ENCODE measurements at regions not wholly inside any gene's neighbourhood (a gene's known extent, or its start where the extent isn't known, plus 50 kb on each side); places are given as distances from the start of the nearest gene placed in this dataset.

DNA sequence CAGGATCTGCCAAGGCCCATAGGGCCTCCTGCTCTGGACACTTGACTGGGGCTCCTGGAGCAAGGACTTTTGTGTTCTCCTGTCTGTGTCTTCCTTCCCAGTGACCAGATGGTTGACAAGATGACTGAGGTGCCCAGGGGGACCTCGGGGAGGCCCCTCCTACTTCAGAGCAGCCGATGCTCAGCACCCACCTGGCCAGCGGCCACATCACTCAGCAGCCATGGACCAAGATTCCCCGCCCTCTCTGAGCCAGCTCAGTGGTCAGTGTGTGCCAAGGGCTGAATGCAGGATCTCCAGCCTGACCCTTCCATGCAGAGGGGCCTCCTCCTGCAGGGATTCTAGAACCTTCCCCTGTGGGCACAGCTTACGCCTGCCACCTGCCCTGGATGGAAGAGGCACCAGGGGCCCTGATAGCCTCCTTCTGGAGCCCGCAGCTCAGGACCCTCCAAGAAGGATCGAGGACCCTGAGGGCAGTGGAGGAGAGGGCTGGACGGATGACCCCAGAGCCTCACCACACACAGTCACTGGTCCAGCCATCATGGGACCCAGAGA, 87.4 kb upstream of the GPC1 start:
- no peak for DNase-seq

DNA sequence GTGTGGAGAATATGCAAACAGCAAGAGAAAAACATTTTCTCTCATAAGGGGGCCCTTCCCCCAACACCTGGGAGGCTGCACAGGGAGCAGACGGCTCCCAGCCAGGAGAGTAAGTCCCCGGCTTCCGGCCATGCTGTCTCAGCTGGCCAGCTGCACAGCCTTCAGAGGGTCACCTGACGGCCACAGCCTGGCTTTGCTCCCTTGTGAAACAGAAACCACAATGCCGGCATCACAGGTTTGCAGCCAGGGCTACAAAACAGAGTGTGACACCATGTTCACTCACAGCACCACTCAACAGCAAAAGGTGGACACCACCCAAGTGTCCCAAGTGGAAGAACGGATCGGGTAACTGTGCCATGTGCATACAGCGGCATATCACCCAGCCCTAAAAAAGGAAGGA, 86.9 kb upstream of the GPC1 start:
- no peak for DNase-seq

- no peak for DNase-seq
Observed at GRCh38 chr2:240349133-240350005, 86.1 kb upstream of the GPC1 start.

GRCh38 chr2:240350006-240350355, 85.5 kb upstream of the GPC1 start:
- DNase-seq = no peak

DNA sequence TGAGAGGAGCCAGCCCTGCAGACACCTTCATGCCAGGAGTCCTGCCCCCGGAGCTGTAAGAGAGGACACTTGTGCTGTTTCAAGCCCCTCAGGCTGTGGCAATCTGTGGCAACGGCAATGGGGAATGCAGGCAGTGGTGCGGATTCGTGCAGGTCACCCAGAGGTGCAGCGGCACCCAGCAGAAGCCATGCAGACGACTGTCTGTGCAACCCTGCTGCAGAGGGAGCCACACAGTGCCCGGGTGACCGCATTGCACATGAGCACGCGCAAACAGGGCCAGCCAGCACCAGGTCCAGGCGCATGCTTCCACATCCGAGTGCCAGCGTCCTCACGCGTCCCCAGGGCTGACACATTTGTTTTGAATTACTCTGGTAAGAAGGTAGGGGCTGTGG, 84.8 kb upstream of the GPC1 start:
- DNase-seq = no peak

DNA sequence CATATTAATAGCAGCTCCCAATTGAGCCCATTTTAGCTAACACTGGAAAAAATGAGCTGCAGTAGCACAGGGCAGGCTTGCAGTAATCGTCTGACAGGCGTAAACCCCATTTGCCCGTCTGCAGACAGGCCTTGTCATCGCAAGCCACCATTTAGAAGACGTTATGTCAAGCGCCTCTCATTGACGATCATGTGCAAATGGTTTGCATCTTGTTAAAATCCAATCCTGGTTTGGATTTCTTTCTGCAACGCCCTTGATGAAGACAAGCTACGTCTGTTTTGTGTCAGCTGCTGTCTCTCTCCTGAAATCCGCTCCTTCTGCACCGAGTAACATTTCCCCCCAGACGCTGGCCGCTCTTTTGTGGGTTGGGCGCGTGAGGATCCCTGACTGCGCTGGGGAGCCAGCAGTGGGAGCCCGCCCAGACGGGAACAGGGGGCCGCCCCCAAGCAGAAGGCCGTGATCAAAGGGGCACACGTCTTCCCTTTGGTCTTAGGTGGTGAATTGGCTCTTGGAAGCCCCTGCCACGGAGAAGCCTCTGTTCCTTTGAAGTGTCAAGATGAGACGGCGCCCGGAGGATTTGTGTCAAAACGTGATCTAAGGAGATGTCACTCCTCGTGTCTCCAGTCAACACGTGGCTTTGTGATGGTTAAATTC, 84.2 kb upstream of the GPC1 start:
- no peak for DNase-seq

- peak in 1 of 3 experiments; percentile 78 for DNase-seq
Observed at GRCh38 chr2:240351826-240352426, 83.5 kb upstream of the GPC1 start.

GRCh38 chr2:240353086-240353798, 82.2 kb upstream of the GPC1 start:
- DNase-seq = no peak

DNA sequence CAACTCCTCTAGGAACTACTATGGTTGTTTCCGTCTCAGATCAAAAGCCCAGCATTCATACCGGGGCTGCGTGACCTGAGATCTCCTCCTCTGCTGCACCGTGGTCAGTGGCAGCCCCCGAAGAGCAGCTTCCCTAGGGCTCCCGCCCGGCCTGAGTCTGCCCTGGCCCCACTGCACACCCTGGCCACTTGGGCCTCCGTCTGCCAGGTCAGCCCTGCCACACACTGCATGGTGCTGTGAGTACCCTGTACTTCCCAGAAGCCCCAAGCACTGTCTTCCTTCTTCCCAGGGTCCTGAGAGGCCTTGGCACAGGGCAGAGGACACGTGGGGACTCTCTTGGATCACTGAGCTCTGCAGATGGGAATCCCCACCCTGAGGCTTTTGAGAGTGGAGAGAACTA, 81.5 kb upstream of the GPC1 start:
- no peak for DNase-seq

DNA sequence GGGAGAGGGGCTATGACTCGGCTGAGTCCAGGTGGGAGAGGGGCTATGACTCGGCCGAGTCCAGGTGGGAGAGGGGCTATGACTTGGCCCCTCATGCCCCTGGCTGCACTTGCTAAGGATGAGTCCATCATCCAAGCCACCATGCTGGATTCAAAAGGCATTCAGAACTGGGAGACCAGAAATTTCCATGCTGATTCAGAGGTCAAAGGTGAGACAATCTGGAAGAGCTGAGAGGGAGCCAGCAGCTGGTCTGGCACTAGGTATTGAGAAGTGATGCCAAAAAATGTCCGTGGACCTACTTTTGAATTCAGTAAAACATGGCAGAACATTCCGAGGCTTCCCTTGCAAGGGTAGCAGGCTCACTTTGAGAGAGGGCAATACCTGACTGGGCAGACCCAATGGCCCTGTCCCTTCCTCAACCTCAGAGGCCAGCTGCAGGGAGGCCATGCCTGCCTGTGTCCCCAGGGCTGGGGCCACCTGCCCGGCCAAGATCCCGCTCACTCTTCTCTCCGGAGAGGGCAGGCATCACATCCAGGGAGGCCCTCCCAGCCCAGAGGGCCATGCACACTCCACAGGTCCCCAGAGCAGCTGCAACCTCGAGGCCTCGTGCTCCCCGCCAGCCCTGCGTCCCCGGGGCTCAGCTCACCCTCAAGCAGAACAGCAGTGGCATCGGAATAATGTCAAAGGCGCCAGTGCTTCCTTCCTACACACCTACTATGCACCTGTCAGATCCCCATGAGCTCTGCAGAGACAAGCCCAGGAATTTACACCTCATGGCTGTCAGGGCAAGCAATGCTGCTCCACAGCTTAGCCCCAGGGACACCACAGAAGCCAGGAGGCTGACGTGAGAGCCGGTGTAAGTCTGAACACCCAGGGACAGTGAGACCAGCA, 80.2 kb upstream of the GPC1 start:
- DNase-seq = no peak

DNA sequence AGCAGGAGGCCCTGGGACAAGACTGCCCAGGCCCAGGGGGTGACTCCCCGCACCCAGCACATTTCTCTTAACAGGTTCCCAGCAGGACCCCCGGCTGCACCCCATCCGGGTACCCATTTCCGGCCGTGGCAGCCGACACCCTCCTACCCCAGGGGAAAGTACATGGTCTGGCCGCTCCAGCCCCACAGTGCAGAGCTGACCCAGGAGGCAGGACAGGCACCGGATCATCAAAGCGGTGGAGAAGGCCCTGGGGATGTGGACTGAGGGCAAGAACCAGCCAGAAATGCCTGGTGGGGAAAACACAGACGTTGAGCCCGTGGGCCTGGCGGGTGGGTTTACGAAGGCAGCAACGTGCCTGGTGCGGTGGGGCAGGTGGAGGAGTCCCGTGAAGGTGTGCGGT, 79.5 kb upstream of the GPC1 start:
- no peak for DNase-seq

DNA sequence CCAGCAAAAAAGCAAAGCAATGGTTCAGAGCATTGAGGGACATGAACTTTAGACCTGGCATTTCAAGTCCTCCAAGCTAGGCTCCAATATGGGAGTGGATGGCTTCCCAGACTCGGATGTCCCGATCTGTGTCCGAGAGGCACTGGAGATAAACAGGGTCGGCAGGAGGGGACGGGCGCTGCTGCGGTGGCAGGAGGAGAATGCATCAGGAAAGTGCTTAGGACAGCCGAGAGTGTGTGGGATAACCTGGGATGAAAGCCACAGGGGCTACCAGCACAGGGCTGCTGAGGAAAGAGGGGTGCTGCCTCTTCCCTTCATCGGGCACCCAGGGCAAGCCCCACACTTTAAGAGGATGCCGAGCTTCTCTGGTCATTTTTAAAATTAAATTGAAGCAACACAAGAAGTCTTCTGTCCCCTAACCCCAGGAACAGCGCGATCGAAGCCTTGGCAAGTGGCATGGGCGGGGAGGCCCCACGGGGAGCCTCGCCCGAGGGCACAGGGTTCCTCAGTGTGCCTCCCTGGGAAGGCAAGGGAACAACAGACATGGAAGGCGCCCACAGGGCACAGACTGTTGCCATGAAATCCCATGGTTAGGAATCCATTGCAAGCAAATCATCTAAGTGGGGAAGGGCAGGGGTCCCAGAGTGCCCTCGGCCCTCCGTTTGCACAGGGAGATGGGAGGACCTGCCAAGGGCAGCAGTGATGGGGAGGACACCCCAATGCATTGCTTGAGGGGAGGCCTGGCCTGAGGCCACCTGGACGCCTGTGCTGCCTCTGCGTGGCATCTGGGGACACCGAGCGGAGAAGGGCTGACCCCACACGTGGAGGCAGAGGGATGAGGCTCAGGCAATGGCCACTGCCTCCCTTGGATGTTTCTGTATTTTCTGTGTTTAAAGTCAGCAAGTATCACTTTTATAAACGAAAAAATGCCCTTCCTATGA, 78.5 kb upstream of the GPC1 start:
- DNase-seq = no peak

DNA sequence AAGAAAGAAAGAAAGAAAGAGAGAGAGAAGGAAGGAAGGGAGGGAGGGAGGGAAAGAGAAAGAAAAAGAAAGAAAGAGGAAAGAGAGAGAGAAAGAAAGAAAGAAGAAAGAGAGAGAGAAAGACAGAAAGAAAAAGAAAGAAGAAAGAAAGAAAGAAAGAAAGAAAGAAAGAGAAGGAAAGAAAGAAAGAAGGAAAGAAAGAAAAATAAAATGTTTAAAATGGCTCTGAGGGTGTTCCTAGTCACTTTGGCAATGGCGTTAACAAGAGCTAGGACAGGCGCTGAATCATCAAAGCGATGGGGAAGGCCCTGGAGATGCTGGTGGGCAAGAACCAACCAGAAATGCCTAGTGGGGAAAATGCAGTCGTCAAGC, 77.8 kb upstream of the GPC1 start:
- DNase-seq = no peak

- DNase-seq = no peak
Observed at GRCh38 chr2:240358080-240358479, 77.4 kb upstream of the GPC1 start.

GRCh38 chr2:240358821-240359397, 76.6 kb upstream of the GPC1 start:
- no peak for DNase-seq

DNA sequence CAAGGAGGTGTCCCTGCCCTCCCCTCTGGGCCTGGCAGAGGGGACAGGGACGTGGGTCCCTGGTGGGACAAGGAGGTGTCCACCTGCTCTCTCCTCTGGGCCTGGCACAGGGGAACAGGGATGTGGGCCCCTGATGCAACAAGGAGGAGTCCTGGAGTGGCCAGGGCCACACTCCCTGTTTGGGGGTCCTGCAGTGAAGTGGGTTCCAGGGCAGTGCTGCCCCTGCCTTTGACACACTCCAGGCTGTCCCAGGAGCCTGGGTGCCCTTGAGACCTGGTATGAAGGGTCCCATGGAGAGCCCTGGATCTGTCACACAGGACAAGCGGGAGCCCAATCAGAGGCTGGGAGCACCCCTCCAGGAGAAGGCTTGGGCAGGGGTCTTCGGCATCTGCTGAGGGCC, 75.8 kb upstream of the GPC1 start:
- DNase-seq = no peak

DNA sequence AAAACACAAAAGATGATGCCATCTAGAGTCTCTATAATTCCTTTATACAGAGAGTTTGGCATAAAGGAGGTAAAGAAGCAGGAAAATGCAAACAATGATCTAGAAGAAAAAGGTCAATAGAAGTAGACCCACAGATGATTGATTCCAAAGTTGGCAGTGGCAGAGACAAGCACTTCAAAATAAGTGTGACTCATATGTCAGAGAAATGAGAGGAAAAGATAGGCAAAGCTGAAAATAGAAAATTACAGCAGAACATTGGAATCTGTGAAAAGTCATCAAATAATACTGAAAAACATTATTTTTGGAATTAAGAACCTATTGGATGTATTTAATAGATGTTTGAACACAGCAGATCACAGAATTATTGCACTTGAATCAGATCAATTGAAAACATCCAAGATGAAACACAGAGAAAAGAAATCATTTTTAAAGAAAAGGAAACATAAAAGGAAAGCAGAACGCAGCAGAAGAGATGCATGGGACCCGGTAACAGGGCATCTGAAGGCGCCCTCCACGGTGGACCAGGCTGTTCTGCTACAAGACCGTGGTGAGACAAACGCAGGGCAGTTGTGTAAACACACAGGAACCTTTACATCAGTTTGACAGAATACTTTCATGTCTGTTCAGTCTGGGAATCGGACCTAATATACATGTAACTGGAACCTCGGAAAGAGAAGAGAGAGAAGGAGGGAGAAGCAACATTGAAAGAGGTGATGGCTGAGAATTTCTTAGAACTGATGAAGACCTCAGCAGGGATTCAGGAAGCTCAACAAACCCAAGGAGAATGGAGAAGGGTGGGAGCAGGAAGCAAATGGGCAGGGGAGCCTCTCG, 74.6 kb upstream of the GPC1 start:
- DNase-seq = no peak

DNA sequence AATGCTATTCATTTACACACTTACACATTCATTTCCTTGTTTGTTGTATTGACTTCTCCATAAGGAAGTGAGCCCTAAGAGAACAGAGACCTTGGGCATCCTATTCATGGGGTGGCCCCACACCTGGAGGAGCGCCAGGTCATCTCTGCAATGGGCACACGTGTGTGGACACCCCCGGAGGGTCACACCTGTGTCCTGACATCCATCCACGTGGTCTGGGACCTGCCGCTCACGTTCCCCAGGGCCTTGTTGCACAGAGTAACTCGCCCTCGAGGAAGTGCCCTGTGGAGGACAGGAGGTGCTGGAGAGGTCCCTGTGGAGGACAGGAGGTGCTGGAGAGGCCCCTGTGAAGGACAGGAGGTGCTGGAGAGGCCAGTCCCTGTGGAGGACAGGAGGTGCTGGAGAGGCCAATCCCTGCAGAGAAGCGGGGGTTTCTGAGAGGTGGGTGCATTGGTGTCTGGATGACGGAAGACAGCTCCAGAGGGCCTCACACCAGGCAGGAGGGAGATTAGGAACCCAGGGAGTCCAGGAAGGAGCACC, 73.2 kb upstream of the GPC1 start:
- DNase-seq = no peak

All from NCI-H1417 (cell line).